HepG2 (cell line): ENCODE measurements at regions not wholly inside any gene's neighbourhood (a gene's known extent, or its start where the extent isn't known, plus 50 kb on each side); places are given as distances from the start of the nearest gene placed in this dataset.

Source experiments
- ATAC-seq: fragments of 200-7000 bp; cut with Tn5 transposase; 3 replicates; pipeline ENCODE4 v1.9.1; 2020; ENCODE audit warnings: mild to moderate bottlenecking, moderate library complexity
- BruUV-seq: library from RNA; stranded (reverse); fragments of 400-500 nt; replicated peaks from 2 replicates; lab custom pipeline; 2021; lab: Mats Ljungman, UMichigan
- CTCF ChIA-PET: fragments of 300-600 bp; formaldehyde crosslinking; extraction: SDS; loops from one replicate; lab custom pipeline; 2021; ENCODE audit warnings: low total read pairs, inconsistent platforms, low intra/inter-chr PET ratio; lab: Yijun Ruan, JAX
- POLR2A ChIA-PET: fragments of 350-600 bp; sonication (Branson Sonifier 250); formaldehyde crosslinking; loops from one replicate; lab custom pipeline; 2020; ENCODE audit warnings: antibody characterized with exemption, inconsistent platforms; lab: Yijun Ruan, JAX
- DNase-seq: peaks from one replicate; pipeline ENCODE4 v3.0.0-alpha.2; 2015; ENCODE audit warnings: low spot score
- FAIRE-seq: peaks from 3 replicates; lab custom pipeline; 2011; peaks lifted over from hg19 to GRCh38; lab: Jason Lieb, UNC
- H2AFZ ChIP-seq: one replicate; pipeline ENCODE4 v1.6.1; 2011; ENCODE audit warnings: low read length, inconsistent platforms
- H3K27ac ChIP-seq: fragments of 300-600 bp; 3 replicates; pipeline ENCODE4 v1.8.0; 2011; ENCODE audit warnings: mixed run types, mild to moderate bottlenecking, mixed read lengths, low read length, inconsistent platforms; ENCODE audit not compliant: insufficient read depth; ENCODE audit errors: extremely low read length
- H3K27me3 ChIP-seq, 2 experiments: fragments of 200-600 bp in 1 of 2; 2 replicates in 1 of 2; 3 replicates in 1 of 2; pipeline versions ENCODE4 v1.6.0 to v1.8.0; 2011; ENCODE audit warnings: low read length in 2 of 2, mild to moderate bottlenecking in 2 of 2, moderate library complexity in 2 of 2, inconsistent platforms in 1 of 2; ENCODE audit not compliant: insufficient read depth in 2 of 2, control insufficient read depth in 1 of 2
- H3K36me3 ChIP-seq, 2 experiments: fragments of 200-600 bp in 1 of 2; replicated peaks in 1 of 2; 2 replicates in 1 of 2; 3 replicates in 1 of 2; pipeline versions ENCODE4 v1.5.1 to v1.8.0; 2011; ENCODE audit warnings: low read length in 2 of 2, inconsistent platforms in 1 of 2; ENCODE audit not compliant: insufficient read depth in 2 of 2, control insufficient read depth in 1 of 2
- H3K4me1 ChIP-seq: 2 replicates; pipeline ENCODE4 v1.5.1; 2012; ENCODE audit warnings: low read length, inconsistent platforms; ENCODE audit not compliant: insufficient read depth
- H3K4me2 ChIP-seq: 2 replicates; pipeline ENCODE4 v1.6.0; 2011; ENCODE audit warnings: low read depth, low read length, inconsistent platforms
- H3K4me3 ChIP-seq, 3 experiments: fragments of 200-600 bp in 1 of 3; sonication (generic), shearing (Covaris generic) in 1 of 3; replicated peaks in 1 of 3; 2 replicates each; pipeline ENCODE4 v1.5.1; 2011 to 2016; ENCODE audit warnings: low read length in 3 of 3, inconsistent platforms in 2 of 3, low read depth in 2 of 3, mild to moderate bottlenecking in 2 of 3, control low read depth in 1 of 3, mixed read lengths in 1 of 3; ENCODE audit not compliant: insufficient read depth in 1 of 3
- H3K79me2 ChIP-seq: one replicate; pipeline ENCODE4 v1.6.1; 2011; ENCODE audit warnings: low read length, inconsistent platforms; ENCODE audit not compliant: insufficient read depth
- H3K9ac ChIP-seq: 2 replicates; pipeline ENCODE4 v1.6.0; 2011; ENCODE audit warnings: mild to moderate bottlenecking, low read depth, low read length, inconsistent platforms; ENCODE audit not compliant: insufficient read depth
- H3K9me3 ChIP-seq: 2 replicates; pipeline ENCODE4 v1.5.1; 2012; ENCODE audit warnings: mild to moderate bottlenecking, low read length
- H4K20me1 ChIP-seq: 2 replicates; pipeline ENCODE4 v1.6.0; 2011; ENCODE audit warnings: inconsistent platforms, mild to moderate bottlenecking, low read length, moderate library complexity; ENCODE audit not compliant: insufficient read depth
- ETV5 ChIP-seq: IDR thresholded peaks from 2 replicates; pipeline ENCODE4 v1.6.1; 2018; ENCODE audit warnings: missing biosample characterization, missing genetic modification reagents, inconsistent platforms, borderline replicate concordance
- FOXM1 ChIP-seq: sonication (generic); formaldehyde crosslinking; IDR thresholded peaks from 2 replicates; pipeline ENCODE4 v1.5.0; 2020; ENCODE audit warnings: missing genetic modification reagents
- POLR2A ChIP-seq, 2 experiments: IDR thresholded peaks; 2 replicates each; pipeline ENCODE4 v1.6.1; 2011; ENCODE audit warnings: low read depth in 2 of 2, low read length in 2 of 2, mild to moderate bottlenecking in 1 of 2, moderate library complexity in 1 of 2; ENCODE audit not compliant: insufficient read depth in 1 of 2
- SKI ChIP-seq: fragments of 450-650 bp; IDR thresholded peaks from one replicate; pipeline ENCODE4 v1.6.1; 2018; ENCODE audit warnings: mild to moderate bottlenecking; ENCODE audit not compliant: partially characterized antibody
- SOX13 ChIP-seq, 3 experiments: fragments of 450-650 bp in 1 of 3; sonication (generic) in 1 of 3; formaldehyde crosslinking in 1 of 3; IDR thresholded peaks in 2 of 3; conservative IDR thresholded peaks in 1 of 3; 2 replicates each; pipeline versions ENCODE4 v1.5.0 to v1.6.1; 2016 to 2020; ENCODE audit warnings: antibody characterized with exemption in 1 of 3, mild to moderate bottlenecking in 1 of 3, missing compliant biosample characterization in 1 of 3, missing genetic modification reagents in 1 of 3, moderate library complexity in 1 of 3
- TMF1 ChIP-seq: sonication (generic); formaldehyde crosslinking; IDR thresholded peaks from 2 replicates; pipeline ENCODE4 v1.8.1; 2022; ENCODE audit warnings: low read depth, missing genetic modification reagents
- U2AF2 ChIP-seq: fragments of 200-400 bp; formaldehyde crosslinking; IDR thresholded peaks from 2 replicates; pipeline ENCODE4 v1.6.1; 2017; ENCODE audit warnings: low read depth, mild to moderate bottlenecking, low read length
- ZNF10 ChIP-seq: sonication (generic); formaldehyde crosslinking; IDR thresholded peaks from 2 replicates; pipeline ENCODE4 v1.4.0; 2020; ENCODE audit warnings: mild to moderate bottlenecking, low read depth, missing genetic modification reagents, borderline replicate concordance
- ZNF598 ChIP-seq: sonication (generic); formaldehyde crosslinking; IDR thresholded peaks from 2 replicates; pipeline ENCODE4 v1.5.1; 2020; ENCODE audit warnings: mild to moderate bottlenecking, missing genetic modification reagents, borderline replicate concordance
- WGBS: methylation state at CpG from one replicate; pipeline ENCODE4 v1.1.6; 2017; ENCODE audit warnings: low lambda C conversion rate; 5-methylcytosine and 5-hydroxymethylcytosine counted together
- in situ Hi-C: cut with HindIII; loops from 2 replicates; pipeline ENCODE4 v1.10.0; 2017; ENCODE audit warnings: low pct_unique_long_range_greater_than_20kb; ENCODE audit not compliant: extremely low pct_ligation_motif_present
- intact Hi-C: fragments of 100-400 bp; cut with micrococcal nuclease; formaldehyde crosslinking; loops from one replicate; pipeline ENCODE4 v1.10.0; 2022; ENCODE audit not compliant: unreplicated experiment
- TF ChIP-seq, protein P1 (sequence below): sonication (generic); formaldehyde crosslinking; IDR thresholded peaks from 2 replicates; pipeline ENCODE4 v1.5.1; 2020; ENCODE audit warnings: mild to moderate bottlenecking, missing genetic modification reagents, borderline replicate concordance
- TF ChIP-seq, protein P2 (sequence below): fragments of 450-650 bp; IDR thresholded peaks from 2 replicates; pipeline ENCODE4 v1.6.1; 2016
- TF ChIP-seq, protein P3 (sequence below): sonication (generic); formaldehyde crosslinking; IDR thresholded peaks from 2 replicates; pipeline ENCODE4 v1.5.0; 2020; ENCODE audit warnings: missing genetic modification reagents
- TF ChIP-seq, protein P4 (sequence below): sonication (generic); formaldehyde crosslinking; IDR thresholded peaks from 2 replicates; pipeline ENCODE4 v1.5.0; 2020; ENCODE audit warnings: mild to moderate bottlenecking, missing genetic modification reagents

DNA sequence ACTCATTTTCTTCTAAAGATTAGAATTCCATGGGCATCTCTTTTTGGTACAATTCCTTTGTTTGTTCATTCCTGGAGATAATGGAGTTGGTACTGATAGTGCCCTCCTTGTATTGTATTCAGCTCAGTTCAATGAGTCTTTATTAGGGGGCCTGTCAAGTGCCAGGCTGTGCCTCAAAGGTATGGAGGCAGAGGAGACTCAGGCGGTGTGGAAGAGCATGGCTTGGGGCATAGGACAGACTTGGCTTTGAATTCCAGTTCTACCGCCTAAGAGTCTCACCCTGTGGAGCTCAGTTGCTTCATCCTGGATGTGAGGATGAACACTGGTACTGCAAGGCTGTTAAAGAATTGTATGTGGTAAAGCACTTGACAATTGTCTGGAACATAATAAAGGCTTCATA is 196.6 kb upstream of the IL12A start (continued):
- TF ChIP-seq, protein P1, sequence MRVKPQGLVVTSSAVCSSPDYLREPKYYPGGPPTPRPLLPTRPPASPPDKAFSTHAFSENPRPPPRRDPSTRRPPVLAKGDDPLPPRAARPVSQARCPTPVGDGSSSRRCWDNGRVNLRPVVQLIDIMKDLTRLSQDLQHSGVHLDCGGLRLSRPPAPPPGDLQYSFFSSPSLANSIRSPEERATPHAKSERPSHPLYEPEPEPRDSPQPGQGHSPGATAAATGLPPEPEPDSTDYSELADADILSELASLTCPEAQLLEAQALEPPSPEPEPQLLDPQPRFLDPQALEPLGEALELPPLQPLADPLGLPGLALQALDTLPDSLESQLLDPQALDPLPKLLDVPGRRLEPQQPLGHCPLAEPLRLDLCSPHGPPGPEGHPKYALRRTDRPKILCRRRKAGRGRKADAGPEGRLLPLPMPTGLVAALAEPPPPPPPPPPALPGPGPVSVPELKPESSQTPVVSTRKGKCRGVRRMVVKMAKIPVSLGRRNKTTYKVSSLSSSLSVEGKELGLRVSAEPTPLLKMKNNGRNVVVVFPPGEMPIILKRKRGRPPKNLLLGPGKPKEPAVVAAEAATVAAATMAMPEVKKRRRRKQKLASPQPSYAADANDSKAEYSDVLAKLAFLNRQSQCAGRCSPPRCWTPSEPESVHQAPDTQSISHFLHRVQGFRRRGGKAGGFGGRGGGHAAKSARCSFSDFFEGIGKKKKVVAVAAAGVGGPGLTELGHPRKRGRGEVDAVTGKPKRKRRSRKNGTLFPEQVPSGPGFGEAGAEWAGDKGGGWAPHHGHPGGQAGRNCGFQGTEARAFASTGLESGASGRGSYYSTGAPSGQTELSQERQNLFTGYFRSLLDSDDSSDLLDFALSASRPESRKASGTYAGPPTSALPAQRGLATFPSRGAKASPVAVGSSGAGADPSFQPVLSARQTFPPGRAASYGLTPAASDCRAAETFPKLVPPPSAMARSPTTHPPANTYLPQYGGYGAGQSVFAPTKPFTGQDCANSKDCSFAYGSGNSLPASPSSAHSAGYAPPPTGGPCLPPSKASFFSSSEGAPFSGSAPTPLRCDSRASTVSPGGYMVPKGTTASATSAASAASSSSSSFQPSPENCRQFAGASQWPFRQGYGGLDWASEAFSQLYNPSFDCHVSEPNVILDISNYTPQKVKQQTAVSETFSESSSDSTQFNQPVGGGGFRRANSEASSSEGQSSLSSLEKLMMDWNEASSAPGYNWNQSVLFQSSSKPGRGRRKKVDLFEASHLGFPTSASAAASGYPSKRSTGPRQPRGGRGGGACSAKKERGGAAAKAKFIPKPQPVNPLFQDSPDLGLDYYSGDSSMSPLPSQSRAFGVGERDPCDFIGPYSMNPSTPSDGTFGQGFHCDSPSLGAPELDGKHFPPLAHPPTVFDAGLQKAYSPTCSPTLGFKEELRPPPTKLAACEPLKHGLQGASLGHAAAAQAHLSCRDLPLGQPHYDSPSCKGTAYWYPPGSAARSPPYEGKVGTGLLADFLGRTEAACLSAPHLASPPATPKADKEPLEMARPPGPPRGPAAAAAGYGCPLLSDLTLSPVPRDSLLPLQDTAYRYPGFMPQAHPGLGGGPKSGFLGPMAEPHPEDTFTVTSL (CRISPR knock-in tag): no peak

DNA sequence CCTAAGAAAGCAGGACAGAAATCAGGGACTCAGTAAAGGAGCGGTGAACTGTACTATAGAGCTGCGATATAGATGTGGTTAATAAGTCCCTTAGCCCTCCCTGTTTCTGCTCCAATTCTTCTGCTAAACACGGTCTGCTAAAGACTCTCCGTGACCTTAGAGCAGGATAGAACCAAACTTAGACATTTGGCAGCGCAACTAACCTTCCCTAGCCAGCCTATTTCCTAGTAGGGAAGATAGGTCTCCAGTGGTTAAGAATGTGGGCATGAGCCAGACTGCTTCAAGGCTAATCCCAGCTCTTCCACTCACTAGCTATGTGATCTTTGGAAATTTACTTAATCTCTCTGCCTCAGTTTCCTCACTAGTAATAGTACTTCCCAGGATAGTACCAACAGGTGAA is 193.6 kb upstream of the IL12A start:
- POLR2A ChIA-PET: no interaction called here
- TF ChIP-seq, protein P2, sequence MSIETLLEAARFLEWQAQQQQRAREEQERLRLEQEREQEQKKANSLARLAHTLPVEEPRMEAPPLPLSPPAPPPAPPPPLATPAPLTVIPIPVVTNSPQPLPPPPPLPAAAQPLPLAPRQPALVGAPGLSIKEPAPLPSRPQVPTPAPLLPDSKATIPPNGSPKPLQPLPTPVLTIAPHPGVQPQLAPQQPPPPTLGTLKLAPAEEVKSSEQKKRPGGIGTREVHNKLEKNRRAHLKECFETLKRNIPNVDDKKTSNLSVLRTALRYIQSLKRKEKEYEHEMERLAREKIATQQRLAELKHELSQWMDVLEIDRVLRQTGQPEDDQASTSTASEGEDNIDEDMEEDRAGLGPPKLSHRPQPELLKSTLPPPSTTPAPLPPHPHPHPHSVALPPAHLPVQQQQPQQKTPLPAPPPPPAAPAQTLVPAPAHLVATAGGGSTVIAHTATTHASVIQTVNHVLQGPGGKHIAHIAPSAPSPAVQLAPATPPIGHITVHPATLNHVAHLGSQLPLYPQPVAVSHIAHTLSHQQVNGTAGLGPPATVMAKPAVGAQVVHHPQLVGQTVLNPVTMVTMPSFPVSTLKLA: no peak
- TF ChIP-seq U2AF2 (no peak), FOXM1 (CRISPR knock-in tag) (no peak), ZNF10 (no peak), TMF1 (CRISPR knock-in tag) (no peak), ZNF598 (CRISPR knock-in tag) (no peak), ETV5 (CRISPR knock-in tag) (no peak), POLR2A (IDR thresholded peaks at IDR 0.05; ENCODE audit: insufficient read depth in 1 of 2, low read depth in 2 of 2, low read length in 2 of 2) (no peak), SKI (no peak), SOX13 (IDR thresholded peaks at IDR 0.05) (no peak), SOX13 (CRISPR knock-in tag; conservative IDR thresholded peaks at IDR 0.05 in 1 of 2, IDR thresholded peaks at IDR 0.05 in 1 of 2) (no peak)
- TF ChIP-seq, protein P3, sequence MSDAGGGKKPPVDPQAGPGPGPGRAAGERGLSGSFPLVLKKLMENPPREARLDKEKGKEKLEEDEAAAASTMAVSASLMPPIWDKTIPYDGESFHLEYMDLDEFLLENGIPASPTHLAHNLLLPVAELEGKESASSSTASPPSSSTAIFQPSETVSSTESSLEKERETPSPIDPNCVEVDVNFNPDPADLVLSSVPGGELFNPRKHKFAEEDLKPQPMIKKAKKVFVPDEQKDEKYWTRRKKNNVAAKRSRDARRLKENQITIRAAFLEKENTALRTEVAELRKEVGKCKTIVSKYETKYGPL: no peak
- TF ChIP-seq, protein P4, sequence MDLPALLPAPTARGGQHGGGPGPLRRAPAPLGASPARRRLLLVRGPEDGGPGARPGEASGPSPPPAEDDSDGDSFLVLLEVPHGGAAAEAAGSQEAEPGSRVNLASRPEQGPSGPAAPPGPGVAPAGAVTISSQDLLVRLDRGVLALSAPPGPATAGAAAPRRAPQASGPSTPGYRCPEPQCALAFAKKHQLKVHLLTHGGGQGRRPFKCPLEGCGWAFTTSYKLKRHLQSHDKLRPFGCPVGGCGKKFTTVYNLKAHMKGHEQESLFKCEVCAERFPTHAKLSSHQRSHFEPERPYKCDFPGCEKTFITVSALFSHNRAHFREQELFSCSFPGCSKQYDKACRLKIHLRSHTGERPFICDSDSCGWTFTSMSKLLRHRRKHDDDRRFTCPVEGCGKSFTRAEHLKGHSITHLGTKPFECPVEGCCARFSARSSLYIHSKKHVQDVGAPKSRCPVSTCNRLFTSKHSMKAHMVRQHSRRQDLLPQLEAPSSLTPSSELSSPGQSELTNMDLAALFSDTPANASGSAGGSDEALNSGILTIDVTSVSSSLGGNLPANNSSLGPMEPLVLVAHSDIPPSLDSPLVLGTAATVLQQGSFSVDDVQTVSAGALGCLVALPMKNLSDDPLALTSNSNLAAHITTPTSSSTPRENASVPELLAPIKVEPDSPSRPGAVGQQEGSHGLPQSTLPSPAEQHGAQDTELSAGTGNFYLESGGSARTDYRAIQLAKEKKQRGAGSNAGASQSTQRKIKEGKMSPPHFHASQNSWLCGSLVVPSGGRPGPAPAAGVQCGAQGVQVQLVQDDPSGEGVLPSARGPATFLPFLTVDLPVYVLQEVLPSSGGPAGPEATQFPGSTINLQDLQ: no peak

More for the DNA sequence above, 193.6 kb upstream of the IL12A start:
- Histone ChIP-seq H3K27ac (no peak overlapping the region), H2AFZ (no peak overlapping the region), H3K4me1 (peaks cover 37% of the 10 kb centered on the region), H3K4me3 (no peak overlapping the region), H3K36me3 (no peaks in the 10 kb centered on the region), H3K27me3 (no peaks in the 10 kb centered on the region), H3K9ac (no peak overlapping the region), H3K9me3 (no peaks in the 10 kb centered on the region), H3K79me2 (no peaks in the 10 kb centered on the region), H4K20me1 (no peaks in the 10 kb centered on the region), H3K4me2 (no peak overlapping the region)
- DNase-seq (no peak), FAIRE-seq (no peak), ATAC-seq (no peak)
- 63% methylated on average over 5 of the region's 5 CpGs for WGBS
- BruUV-seq: no TSS peak
- intact Hi-C loops (no loop called here), in situ Hi-C loops (no loop called here)
- CTCF ChIA-PET: no interaction called here
